PC-9 (cell line): ENCODE measurements at regions not wholly inside any gene's neighbourhood (a gene's known extent, or its start where the extent isn't known, plus 50 kb on each side); places are given as distances from the start of the nearest gene placed in this dataset.

Experiments used
- BruUV-seq: library from RNA; stranded (reverse); fragments of 400-500 nt; replicated peaks from 2 replicates; lab custom pipeline; 2021; lab: Mats Ljungman, UMichigan
- CTCF ChIA-PET: fragments of 300-600 bp; sonication (Branson Sonifier 250); formaldehyde crosslinking; loops from one replicate; lab custom pipeline; 2022; ENCODE audit warnings: antibody characterized with exemption; lab: Charles Lee
- POLR2A ChIA-PET: fragments of 300-600 bp; sonication (Branson Sonifier 250); formaldehyde crosslinking; loops from one replicate; lab custom pipeline; 2022; ENCODE audit warnings: antibody characterized with exemption; ENCODE audit not compliant: unreplicated experiment; lab: Charles Lee
- DNase-seq, 2 experiments: peaks; one replicate each; pipeline versions ENCODE4 v3.0.0 to v3.0.0-alpha.2; 2015 to 2022; ENCODE audit warnings: mixed read lengths in 1 of 2
- H2AFZ ChIP-seq: fragments of 200-600 bp; sonication (generic); 2 replicates; pipeline ENCODE4 v1.8.1; 2017; ENCODE audit warnings: antibody characterized with exemption
- H3F3A ChIP-seq: fragments of 200-600 bp; sonication (generic); 2 replicates; pipeline ENCODE4 v1.8.1; 2017; ENCODE audit warnings: antibody characterized with exemption, mild to moderate bottlenecking, low read depth; ENCODE audit not compliant: insufficient read depth
- H3K27ac ChIP-seq: fragments of 200-600 bp; sonication (generic); 2 replicates; pipeline ENCODE4 v1.6.1; 2016; ENCODE audit warnings: mixed run types
- H3K27me3 ChIP-seq: fragments of 200-600 bp; sonication (generic); 2 replicates; pipeline ENCODE4 v1.6.1; 2016; ENCODE audit warnings: low read depth, mixed run types; ENCODE audit not compliant: insufficient read depth
- H3K36me3 ChIP-seq: fragments of 200-600 bp; sonication (generic); 2 replicates; pipeline ENCODE4 v1.6.1; 2016; ENCODE audit warnings: low read depth, mixed run types
- H3K4me1 ChIP-seq: fragments of 200-600 bp; sonication (generic); replicated peaks from 2 replicates; pipeline ENCODE4 v1.6.1; 2016; ENCODE audit warnings: mixed run types; ENCODE audit not compliant: insufficient read depth
- H3K4me2 ChIP-seq: fragments of 200-600 bp; sonication (generic); 2 replicates; pipeline ENCODE4 v1.6.1; 2017; ENCODE audit warnings: mixed run types
- H3K4me3 ChIP-seq: fragments of 200-600 bp; sonication (generic); 2 replicates; pipeline ENCODE4 v1.6.1; 2016; ENCODE audit warnings: mixed run types
- H3K79me2 ChIP-seq: fragments of 200-600 bp; sonication (generic); 2 replicates; pipeline ENCODE4 v1.6.1; 2017; ENCODE audit warnings: low read depth, mixed run types
- H3K9me2 ChIP-seq: fragments of 200-600 bp; sonication (generic); 2 replicates; pipeline ENCODE4 v1.8.1; 2017; ENCODE audit warnings: mild to moderate bottlenecking; ENCODE audit not compliant: insufficient read depth
- H3K9me3 ChIP-seq: fragments of 200-600 bp; sonication (generic); 2 replicates; pipeline ENCODE4 v1.8.1; 2016; ENCODE audit warnings: low read depth; ENCODE audit not compliant: insufficient read depth
- H4K20me1 ChIP-seq: fragments of 200-600 bp; sonication (generic); 2 replicates; pipeline ENCODE4 v1.8.1; 2017; ENCODE audit not compliant: insufficient read depth
- EZH2 ChIP-seq: fragments of 200-600 bp; sonication (generic); IDR thresholded peaks from 2 replicates; pipeline ENCODE4 v1.8.0; 2017; ENCODE audit warnings: antibody characterized with exemption, low read depth
- intact Hi-C: fragments of 100-400 bp; cut with micrococcal nuclease; formaldehyde crosslinking; loops from one replicate; pipeline ENCODE4 v1.10.0; 2022; ENCODE audit not compliant: unreplicated experiment
- TF ChIP-seq, protein P1 (sequence below): fragments of 200-600 bp; sonication (generic); conservative IDR thresholded peaks from 2 replicates; pipeline ENCODE4 v1.6.1; 2017; ENCODE audit warnings: mixed run types, antibody characterized with exemption, mild to moderate bottlenecking, moderate library complexity

DNA sequence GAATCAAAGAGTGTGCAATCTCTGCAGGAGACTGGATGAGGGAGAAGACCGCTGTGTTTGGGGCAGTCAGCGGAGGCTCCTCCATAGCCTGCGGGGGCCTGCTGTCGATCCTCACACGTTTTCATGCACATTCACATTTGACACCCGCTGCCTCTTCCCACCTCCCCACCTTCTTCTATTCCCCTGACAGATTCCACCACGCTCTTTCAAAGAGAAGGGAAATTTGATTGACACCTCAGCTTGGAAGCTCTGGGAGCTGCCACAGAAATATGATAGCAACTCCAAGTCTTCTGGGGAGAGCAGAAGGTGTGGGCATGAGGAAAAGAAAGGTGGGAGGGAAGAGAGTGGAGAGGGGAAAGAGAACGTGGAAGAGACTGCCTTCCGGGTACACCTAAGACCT is 87.5 kb downstream of the BOD1L2 start:
- DNase-seq, result no peak
- Histone ChIP-seq H3K4me1 (no peaks in the 10 kb centered on the region), H3K79me2 (no peaks in the 10 kb centered on the region), H4K20me1 (no peaks in the 10 kb centered on the region), H3K4me3 (no peak overlapping the region), H3K27ac (no peak overlapping the region), H3K9me3 (no peaks in the 10 kb centered on the region), H3K4me2 (no peak overlapping the region), H3F3A (no peaks in the 10 kb centered on the region), H3K36me3 (no peaks in the 10 kb centered on the region), H3K27me3 (no peaks in the 10 kb centered on the region), H3K9me2 (no peaks in the 10 kb centered on the region), H2AFZ (no peak overlapping the region)
- ChIA-PET CTCF (no interaction called here), POLR2A (no interaction called here)
- TF ChIP-seq EZH2, result no peak
- TF ChIP-seq, protein P1, sequence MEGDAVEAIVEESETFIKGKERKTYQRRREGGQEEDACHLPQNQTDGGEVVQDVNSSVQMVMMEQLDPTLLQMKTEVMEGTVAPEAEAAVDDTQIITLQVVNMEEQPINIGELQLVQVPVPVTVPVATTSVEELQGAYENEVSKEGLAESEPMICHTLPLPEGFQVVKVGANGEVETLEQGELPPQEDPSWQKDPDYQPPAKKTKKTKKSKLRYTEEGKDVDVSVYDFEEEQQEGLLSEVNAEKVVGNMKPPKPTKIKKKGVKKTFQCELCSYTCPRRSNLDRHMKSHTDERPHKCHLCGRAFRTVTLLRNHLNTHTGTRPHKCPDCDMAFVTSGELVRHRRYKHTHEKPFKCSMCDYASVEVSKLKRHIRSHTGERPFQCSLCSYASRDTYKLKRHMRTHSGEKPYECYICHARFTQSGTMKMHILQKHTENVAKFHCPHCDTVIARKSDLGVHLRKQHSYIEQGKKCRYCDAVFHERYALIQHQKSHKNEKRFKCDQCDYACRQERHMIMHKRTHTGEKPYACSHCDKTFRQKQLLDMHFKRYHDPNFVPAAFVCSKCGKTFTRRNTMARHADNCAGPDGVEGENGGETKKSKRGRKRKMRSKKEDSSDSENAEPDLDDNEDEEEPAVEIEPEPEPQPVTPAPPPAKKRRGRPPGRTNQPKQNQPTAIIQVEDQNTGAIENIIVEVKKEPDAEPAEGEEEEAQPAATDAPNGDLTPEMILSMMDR, result no peak
- no TSS peak for BruUV-seq
- intact Hi-C loops, result no loop called here

DNA sequence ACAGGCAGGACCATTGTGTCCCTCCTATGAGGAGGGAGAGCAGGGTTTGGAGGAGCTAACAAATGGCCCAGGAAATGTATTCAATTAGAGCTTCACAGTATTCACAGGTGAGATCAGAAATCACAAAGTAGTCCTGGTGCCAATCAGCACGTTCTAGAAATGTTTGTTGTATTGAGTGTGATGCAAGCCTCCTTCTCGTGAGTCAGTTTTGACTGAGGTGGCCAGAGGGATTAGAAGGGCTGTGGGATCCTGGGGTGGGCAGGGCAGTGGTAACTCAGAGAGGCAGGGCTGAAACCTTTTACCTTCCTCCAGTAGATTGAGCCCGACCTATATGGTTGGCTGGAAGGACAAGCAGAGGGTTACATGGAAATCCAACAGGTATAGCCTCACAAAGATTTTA is 95.0 kb downstream of the BOD1L2 start:
- Histone ChIP-seq H3K9me2 (no peaks in the 10 kb centered on the region), H3K4me2 (no peak overlapping the region), H3K4me1 (peaks cover 13% of the 10 kb centered on the region), H3K79me2 (no peaks in the 10 kb centered on the region), H3K9me3 (no peaks in the 10 kb centered on the region), H3F3A (peaks cover 7% of the 10 kb centered on the region; the same call in 1 of the 2 replicates), H3K27ac (no peak overlapping the region), H3K4me3 (no peak overlapping the region), H2AFZ (no peak overlapping the region), H3K36me3 (no peaks in the 10 kb centered on the region), H3K27me3 (no peaks in the 10 kb centered on the region), H4K20me1 (no peaks in the 10 kb centered on the region)
- ChIA-PET POLR2A (interaction anchor here (0.7 kb wide), 1 partner anchor 17 kb away, joined by 3 read pairs; no protein-coding TSS in a partner anchor), CTCF (no interaction called here)
- BruUV-seq, result no TSS peak
- intact Hi-C loops, result no loop called here
- no peak for DNase-seq
- TF ChIP-seq EZH2, result no peak
- TF ChIP-seq, protein P1, result no peak

DNA sequence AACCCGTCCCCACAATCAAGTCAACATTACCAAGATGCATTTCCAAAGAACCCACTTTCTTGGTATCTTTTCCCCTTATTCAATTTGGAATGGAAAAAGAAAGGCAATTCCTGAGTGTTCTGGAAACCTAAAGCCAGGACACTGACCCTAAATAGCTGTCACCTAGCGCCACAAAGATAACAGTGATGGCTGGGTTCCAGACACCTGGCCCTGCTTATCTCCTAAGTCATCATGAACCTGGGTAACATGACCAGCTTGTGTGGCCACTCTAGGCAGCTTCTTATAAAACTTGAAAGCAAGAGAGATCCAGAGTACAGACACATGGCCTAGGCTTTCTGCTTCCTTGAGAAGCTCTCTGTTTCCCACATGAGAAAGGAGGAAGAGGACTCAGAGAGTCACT is 95.4 kb downstream of the BOD1L2 start:
- TF ChIP-seq EZH2, result no peak
- TF ChIP-seq, protein P1, result no peak
- peaks cover 13% of the 10 kb centered on the region for H3K4me1 ChIP-seq
- no peak overlapping the region for H3K4me2 ChIP-seq
- H2AFZ ChIP-seq, result no peak overlapping the region; the same call in 1 of the 2 replicates
- no peak overlapping the region for H3K27ac ChIP-seq
- no peaks in the 10 kb centered on the region for H4K20me1 ChIP-seq
- H3K36me3 ChIP-seq, result no peaks in the 10 kb centered on the region
- intact Hi-C loops, result no loop called here
- no peaks in the 10 kb centered on the region for H3K27me3 ChIP-seq
- ChIA-PET POLR2A (no interaction called here), CTCF (no interaction called here)
- H3K4me3 ChIP-seq, result no peak overlapping the region
- H3K79me2 ChIP-seq, result no peaks in the 10 kb centered on the region
- BruUV-seq, result no TSS peak
- H3K9me3 ChIP-seq, result no peaks in the 10 kb centered on the region
- DNase-seq, result peak in 1 of 2 experiments; percentile 43
- no peaks in the 10 kb centered on the region for H3K9me2 ChIP-seq
- H3F3A ChIP-seq, result peaks cover 7% of the 10 kb centered on the region; the same call in 1 of the 2 replicates
